NT2/D1 (cell line): ENCODE measurements at regions not wholly inside any gene's neighbourhood (a gene's known extent, or its start where the extent isn't known, plus 50 kb on each side); places are given as distances from the start of the nearest gene placed in this dataset.

Experiments
- SUZ12 ChIP-seq: IDR thresholded peaks from 2 replicates; pipeline ENCODE4 v1.6.1; 2011; ENCODE audit not compliant: insufficient read length, insufficient read depth; ENCODE audit errors: extremely low read depth
- YY1 ChIP-seq: IDR thresholded peaks from 2 replicates; pipeline ENCODE4 v1.6.1; 2011; ENCODE audit not compliant: insufficient read length, insufficient read depth
- ZNF274 ChIP-seq: IDR thresholded peaks from 2 replicates; pipeline ENCODE4 v1.6.1; 2011; ENCODE audit warnings: mild to moderate bottlenecking, low read depth, low read length

GRCh38 chr5:165405340-165405739 lies 1899.9 kb downstream of the MAT2B start:
- TF ChIP-seq YY1 (no peak), ZNF274 (no peak), SUZ12 (no peak)
